Upper lobe of left lung (tissue), 4 donors: ENCODE measurements at regions not wholly inside any gene's neighbourhood (a gene's known extent, or its start where the extent isn't known, plus 50 kb on each side); places are given as distances from the start of the nearest gene placed in this dataset.

Source experiments
- CTCF ChIP-seq, 6 experiments: fragments of 450-650 bp in 4 of 6; fragments of 200-600 bp in 2 of 6; sonication (generic) in 2 of 6; IDR thresholded peaks; one replicate each; pipeline ENCODE4 v1.5.1; 2016 to 2019; ENCODE audit warnings: antibody characterized with exemption in 6 of 6
- POLR2A ChIP-seq, 4 donors: fragments of 450-650 bp; IDR thresholded peaks; one replicate each; pipeline ENCODE4 v1.5.1; 2016 to 2017; ENCODE audit warnings: antibody characterized with exemption in 4 of 4, mild to moderate bottlenecking in 2 of 4
- POLR2AphosphoS5 ChIP-seq, 2 donors: sonication (generic); formaldehyde crosslinking; IDR thresholded peaks; one replicate each; pipeline ENCODE4 v1.5.1; 2017; ENCODE audit warnings: antibody characterized with exemption in 2 of 2

- TF ChIP-seq CTCF (IDR thresholded peaks at IDR 0.05) (no peak), POLR2A (IDR thresholded peaks at IDR 0.05) (no peak), POLR2AphosphoS5 (IDR thresholded peaks at IDR 0.05) (no peak)
Observed at GRCh38 chrX:98296129-98296528, 1412.4 kb downstream of the RPA4 start.
